Esophagus squamous epithelium (tissue), 5 donors: ENCODE measurements at regions not wholly inside any gene's neighbourhood (a gene's known extent, or its start where the extent isn't known, plus 50 kb on each side); places are given as distances from the start of the nearest gene placed in this dataset.

ENCODE experiments used
- DNase-seq: peaks from one replicate; lab custom pipeline; 2025; lab: John Stamatoyannopoulos, UW
- H3K27ac ChIP-seq, 4 donors: fragments of 200-600 bp; sonication (generic); one replicate each; pipeline ENCODE4 v1.5.1; 2016 to 2019; ENCODE audit warnings: mild to moderate bottlenecking in 1 of 4
- H3K27me3 ChIP-seq, 4 donors: fragments of 200-600 bp; sonication (generic); 1 replicate in 3 of 4; 2 replicates in 1 of 4; pipeline versions ENCODE4 v1.5.1 to v1.6.0; 2017 to 2021; ENCODE audit warnings: antibody characterized with exemption in 1 of 4
- H3K36me3 ChIP-seq, 3 donors: fragments of 200-600 bp; sonication (generic); one replicate each; pipeline ENCODE4 v1.5.1; 2016 to 2019
- H3K4me1 ChIP-seq, 3 donors: fragments of 200-600 bp; sonication (generic); one replicate each; pipeline ENCODE4 v1.5.1; 2017 to 2019
- H3K4me3 ChIP-seq, 4 donors: fragments of 200-600 bp; sonication (generic); 1 replicate in 3 of 4; 2 replicates in 1 of 4; pipeline ENCODE4 v1.5.1; 2016 to 2019; ENCODE audit warnings: mild to moderate bottlenecking in 2 of 4, moderate library complexity in 1 of 4
- H3K9me3 ChIP-seq, 3 donors: fragments of 200-600 bp; sonication (generic); one replicate each; pipeline ENCODE4 v1.5.1; 2016 to 2019
- CTCF ChIP-seq, 6 experiments: fragments of 450-650 bp in 4 of 6; fragments of 200-600 bp in 2 of 6; sonication (generic) in 2 of 6; IDR thresholded peaks; one replicate each; pipeline ENCODE4 v1.5.1; 2016 to 2019; ENCODE audit warnings: antibody characterized with exemption in 6 of 6, mild to moderate bottlenecking in 4 of 6, moderate library complexity in 4 of 6
- POLR2A ChIP-seq, 4 donors: fragments of 450-650 bp; IDR thresholded peaks; one replicate each; pipeline ENCODE4 v1.6.1; 2017; ENCODE audit warnings: antibody characterized with exemption in 4 of 4, mild to moderate bottlenecking in 4 of 4, moderate library complexity in 3 of 4
- WGBS, 2 donors: methylation state at CpG; one replicate each; pipeline ENCODE4 v1.1.5; 2018; 5-methylcytosine and 5-hydroxymethylcytosine counted together
- intact Hi-C: fragments of 100-400 bp; cut with DNase I; formaldehyde crosslinking; loops from one replicate; pipeline ENCODE4 v1.15.0; 2022
- donor health status: DM: yes; HTN: yes; CAD: no.

- H3K27me3 ChIP-seq, result no peaks in the 10 kb centered on the region
- no peak overlapping the region for H3K27ac ChIP-seq
- 69 to 70% methylated on average over 8 of the region's 8 CpGs for WGBS, 2 donors
Measured at GRCh38 chr16:72301523-72302236, 129.7 kb upstream of the PMFBP1 start.

DNA sequence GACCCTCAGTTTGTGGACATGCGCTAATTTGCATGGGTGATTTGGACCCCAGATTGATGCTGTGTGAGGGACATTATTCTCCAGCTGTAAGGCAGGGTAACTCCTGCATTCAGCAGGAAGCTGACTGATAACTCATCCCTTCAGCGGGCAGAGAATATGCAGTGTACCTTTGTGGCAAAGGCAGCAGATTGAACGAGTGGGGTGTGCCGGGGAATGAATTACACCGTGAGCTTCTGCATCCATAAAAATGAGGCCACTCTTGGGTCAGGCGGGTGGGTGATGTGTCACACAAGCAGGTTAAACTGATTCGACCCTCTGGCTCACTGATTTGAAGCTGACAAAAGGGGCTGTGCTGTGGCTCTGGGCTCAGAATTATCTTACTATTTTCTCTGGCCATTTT lies 128.9 kb upstream of the PMFBP1 start:
- Histone ChIP-seq H3K9me3 (no peaks in the 10 kb centered on the region), H3K36me3 (no peaks in the 10 kb centered on the region), H3K4me1 (no peaks in the 10 kb centered on the region), H3K27ac (no peak overlapping the region), H3K27me3 (no peaks in the 10 kb centered on the region), H3K4me3 (no peak overlapping the region)
- TF ChIP-seq POLR2A (IDR thresholded peaks at IDR 0.05), result no peak
- no peak for TF ChIP-seq CTCF (IDR thresholded peaks at IDR 0.05)
- no peak for DNase-seq
- intact Hi-C loops, result no loop called here
- 69 to 70% methylated on average over 7 of the region's 7 CpGs for WGBS, 2 donors

More at GRCh38 chr16:72301523-72302236, 129.7 kb upstream of the PMFBP1 start:
- Histone ChIP-seq H3K4me3 (no peak overlapping the region), H3K9me3 (no peaks in the 10 kb centered on the region), H3K4me1 (no peaks in the 10 kb centered on the region), H3K36me3 (no peaks in the 10 kb centered on the region)
- TF ChIP-seq CTCF (IDR thresholded peaks at IDR 0.05), result no peak
- TF ChIP-seq POLR2A (IDR thresholded peaks at IDR 0.05), result no peak
- intact Hi-C loops, result no loop called here
- DNase-seq, result no peak

DNA sequence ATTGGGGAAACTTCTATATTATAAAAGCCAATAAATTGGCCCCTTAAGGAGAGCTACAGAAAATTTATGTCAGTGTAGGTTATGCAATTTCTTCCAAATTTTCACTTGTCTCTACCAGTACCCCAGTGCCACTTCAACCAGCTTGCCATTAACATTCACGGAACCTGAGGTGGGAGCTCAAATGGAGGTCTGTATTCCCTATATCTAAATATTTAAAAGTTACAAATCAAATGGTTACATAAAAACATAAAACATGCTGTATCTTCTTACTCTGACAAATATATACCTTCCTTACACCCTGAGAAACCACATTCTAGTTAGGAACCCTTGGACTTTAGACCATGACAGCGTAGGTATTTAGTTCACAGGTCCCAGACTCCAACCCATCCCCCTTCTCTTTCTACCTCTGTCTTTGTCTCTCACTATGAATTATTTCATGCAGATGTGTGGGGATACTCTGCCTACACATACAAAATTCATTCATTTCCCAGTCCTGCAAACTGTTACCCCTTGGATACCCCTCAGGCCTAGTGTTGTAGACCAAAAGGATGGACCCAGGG lies 127.8 kb upstream of the PMFBP1 start:
- H3K9me3 ChIP-seq, result no peaks in the 10 kb centered on the region
- no peak for DNase-seq
- H3K4me3 ChIP-seq, result no peak overlapping the region
- no peaks in the 10 kb centered on the region for H3K36me3 ChIP-seq
- H3K4me1 ChIP-seq, result no peaks in the 10 kb centered on the region
- H3K27me3 ChIP-seq, result no peaks in the 10 kb centered on the region
- no peak for TF ChIP-seq POLR2A (IDR thresholded peaks at IDR 0.05)
- no peak for TF ChIP-seq CTCF (IDR thresholded peaks at IDR 0.05)
- intact Hi-C loops, result no loop called here
- H3K27ac ChIP-seq, result no peak overlapping the region
- 97 to 98% methylated on average over 2 of the region's 2 CpGs for WGBS, 2 donors

DNA sequence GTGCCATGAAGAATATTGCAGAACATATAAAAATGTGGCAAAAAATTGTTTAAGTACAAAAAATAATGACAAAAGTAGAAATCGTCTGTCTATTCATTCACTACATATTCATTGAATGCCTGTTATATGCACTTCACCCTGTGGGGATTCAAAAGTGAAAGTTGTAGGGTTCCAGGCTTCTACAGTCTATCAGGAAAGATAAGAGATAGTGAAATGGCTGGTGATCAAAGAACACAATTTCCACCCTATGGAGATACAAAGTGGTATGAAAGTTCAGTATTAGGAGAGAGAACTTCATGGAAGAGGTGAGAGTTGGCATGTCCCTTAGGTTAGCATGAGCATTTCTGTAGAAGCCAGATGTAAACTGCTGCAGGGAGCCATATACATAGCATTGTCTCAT lies 127.0 kb upstream of the PMFBP1 start:
- intact Hi-C loops, result no loop called here
- 95% methylated on average over 1 of the region's 1 CpG for WGBS, 2 donors
- TF ChIP-seq POLR2A (IDR thresholded peaks at IDR 0.05) (no peak), CTCF (IDR thresholded peaks at IDR 0.05) (no peak)

GRCh38 chr16:72295914-72296313 lies 124.0 kb upstream of the PMFBP1 start:
- intact Hi-C loops, result no loop called here

More for the DNA sequence above, 127.0 kb upstream of the PMFBP1 start:
- H3K27ac ChIP-seq, result no peak overlapping the region
- H3K36me3 ChIP-seq, result no peaks in the 10 kb centered on the region
- H3K9me3 ChIP-seq, result no peaks in the 10 kb centered on the region
- no peak overlapping the region for H3K4me3 ChIP-seq
- no peaks in the 10 kb centered on the region for H3K4me1 ChIP-seq
- DNase-seq, result no peak
- no peaks in the 10 kb centered on the region for H3K27me3 ChIP-seq

More at GRCh38 chr16:72295914-72296313, 124.0 kb upstream of the PMFBP1 start:
- Histone ChIP-seq H3K27ac (no peak overlapping the region), H3K27me3 (no peaks in the 10 kb centered on the region), H3K4me3 (no peak overlapping the region), H3K9me3 (no peaks in the 10 kb centered on the region), H3K4me1 (peaks cover 6 to 11% (median 9%) of the 10 kb centered on the region in 3 donors), H3K36me3 (no peaks in the 10 kb centered on the region)
- TF ChIP-seq POLR2A (IDR thresholded peaks at IDR 0.05), result no peak
- no peak for TF ChIP-seq CTCF (IDR thresholded peaks at IDR 0.05)
- no peak for DNase-seq
